GM12878 (cell line): ENCODE measurements at regions not wholly inside any gene's neighbourhood (a gene's known extent, or its start where the extent isn't known, plus 50 kb on each side); places are given as distances from the start of the nearest gene placed in this dataset.

Experiments
- ATAC-seq: fragments of 200-7000 bp; cut with Tn5 transposase; 3 replicates; pipeline ENCODE4 v1.9.1; 2020; ENCODE audit warnings: mild to moderate bottlenecking, moderate library complexity
- BruUV-seq: library from RNA; stranded (reverse); fragments of 400-500 nt; replicated peaks from 2 replicates; lab custom pipeline; 2021; lab: Mats Ljungman, UMichigan
- CTCF ChIA-PET: fragments of 300-600 bp; sonication (Branson Sonifier 250); formaldehyde crosslinking; extraction: SDS; loops from one replicate; lab custom pipeline; 2021; ENCODE audit warnings: inconsistent platforms; lab: Yijun Ruan, JAX
- POLR2A ChIA-PET: fragments of 350-600 bp; formaldehyde crosslinking; extraction: SDS; loops from one replicate; lab custom pipeline; 2021; ENCODE audit warnings: inconsistent platforms; lab: Charles Lee
- RAD21 ChIA-PET: fragments of 300-600 bp; sonication (Branson Sonifier 250); formaldehyde crosslinking; loops from one replicate; lab custom pipeline; 2023; ENCODE audit warnings: antibody characterized with exemption; ENCODE audit not compliant: unreplicated experiment; lab: Charles Lee
- SMC1A ChIA-PET: fragments of 300-600 bp; sonication (Branson Sonifier 250); formaldehyde crosslinking; loops from one replicate; lab custom pipeline; 2023; ENCODE audit not compliant: unreplicated experiment, uncharacterized antibody; lab: Charles Lee
- DNase-seq: peaks from one replicate; pipeline ENCODE4 v3.0.0-alpha.2; 2011; ENCODE audit warnings: low read depth, low spot score
- FAIRE-seq: peaks from 3 replicates; lab custom pipeline; 2011; peaks lifted over from hg19 to GRCh38; lab: Jason Lieb, UNC
- H2AFZ ChIP-seq: 2 replicates; pipeline ENCODE4 v1.6.0; 2011; ENCODE audit warnings: low read depth, low read length, control low read depth; ENCODE audit not compliant: control insufficient read depth
- H3K27ac ChIP-seq: 2 replicates; pipeline ENCODE4 v1.5.1; 2011; ENCODE audit warnings: control low read depth; ENCODE audit not compliant: control insufficient read depth, insufficient read depth
- H3K27me3 ChIP-seq, 2 experiments: replicated peaks in 1 of 2; 2 replicates each; pipeline versions ENCODE4 v1.6.0 to v1.6.1; 2011; ENCODE audit warnings: low read length in 1 of 2; ENCODE audit not compliant: control insufficient read depth in 2 of 2, insufficient read depth in 2 of 2
- H3K36me3 ChIP-seq, 2 experiments: 2 replicates each; pipeline ENCODE4 v1.5.1; 2011; ENCODE audit warnings: low read length in 1 of 2; ENCODE audit not compliant: control insufficient read depth in 2 of 2, insufficient read depth in 2 of 2
- H3K4me1 ChIP-seq: 2 replicates; pipeline ENCODE4 v1.6.1; 2011; ENCODE audit warnings: mild to moderate bottlenecking, low read length, moderate library complexity, mixed read lengths; ENCODE audit not compliant: control insufficient read depth, insufficient read depth
- H3K4me2 ChIP-seq: 2 replicates; pipeline ENCODE4 v1.6.0; 2011; ENCODE audit warnings: control low read depth; ENCODE audit not compliant: control insufficient read depth, insufficient read depth
- H3K4me3 ChIP-seq: fragments of 200-600 bp; sonication (generic); 2 replicates; pipeline ENCODE4 v1.5.1; 2016
- H3K79me2 ChIP-seq: 2 replicates; pipeline ENCODE4 v1.6.0; 2011; ENCODE audit warnings: low read length; ENCODE audit not compliant: control insufficient read depth, insufficient read depth
- H3K9ac ChIP-seq: 2 replicates; pipeline ENCODE4 v1.8.0; 2011; ENCODE audit warnings: low read length, control low read depth, mixed read lengths; ENCODE audit not compliant: control insufficient read depth, insufficient read depth
- H3K9me3 ChIP-seq: replicated peaks from 3 replicates; pipeline ENCODE4 v1.5.1; 2011; ENCODE audit warnings: mild to moderate bottlenecking, low read length; ENCODE audit not compliant: control insufficient read depth, insufficient read depth
- H4K20me1 ChIP-seq: 2 replicates; pipeline ENCODE4 v1.6.0; 2011; ENCODE audit not compliant: control insufficient read depth, insufficient read depth
- CBFB ChIP-seq: IDR thresholded peaks from 2 replicates; pipeline ENCODE4 v1.6.1; 2016; ENCODE audit warnings: antibody characterized with exemption, low read depth
- CTCF ChIP-seq, 3 experiments: IDR thresholded peaks in 2 of 3; conservative IDR thresholded peaks in 1 of 3; 2 replicates each; pipeline ENCODE4 v1.5.1; 2011; ENCODE audit warnings: low read depth in 3 of 3, low read length in 3 of 3, mild to moderate bottlenecking in 3 of 3, control low read depth in 2 of 3, moderate library complexity in 2 of 3, inconsistent platforms in 1 of 3, mixed read lengths in 1 of 3; ENCODE audit not compliant: control insufficient read depth in 2 of 3, insufficient read depth in 1 of 3; ENCODE audit errors: extremely low read depth in 1 of 3
- EP300 ChIP-seq, 2 experiments: fragments of 150-350 bp in 1 of 2; IDR thresholded peaks; 2 replicates each; pipeline ENCODE4 v1.6.1; 2011 to 2012; ENCODE audit warnings: low read depth in 2 of 2, low read length in 2 of 2, borderline replicate concordance in 1 of 2, improper control_type of control experiment in 1 of 2, inconsistent platforms in 1 of 2; ENCODE audit not compliant: control insufficient read depth in 1 of 2
- IKZF2 ChIP-seq, 2 experiments: fragments of 450-650 bp; IDR thresholded peaks; 2 replicates each; pipeline ENCODE4 v1.6.1; 2017; ENCODE audit warnings: mild to moderate bottlenecking in 2 of 2, moderate library complexity in 2 of 2
- MAX ChIP-seq: IDR thresholded peaks from 2 replicates; pipeline ENCODE4 v1.6.1; 2012; ENCODE audit warnings: low read depth, low read length, improper control_type of control experiment
- MLLT1 ChIP-seq: fragments of 450-650 bp; IDR thresholded peaks from 2 replicates; pipeline ENCODE4 v1.6.1; 2016; ENCODE audit warnings: mild to moderate bottlenecking
- PAX8 ChIP-seq: fragments of 450-650 bp; IDR thresholded peaks from 2 replicates; pipeline ENCODE4 v1.6.1; 2017; ENCODE audit warnings: mild to moderate bottlenecking, moderate library complexity
- PBX3 ChIP-seq: IDR thresholded peaks from 2 replicates; pipeline ENCODE4 v1.6.1; 2011; ENCODE audit warnings: mild to moderate bottlenecking, low read depth, low read length, moderate library complexity; ENCODE audit not compliant: insufficient replicate concordance
- POLR2AphosphoS5 ChIP-seq: IDR thresholded peaks from 2 replicates; pipeline ENCODE4 v1.6.1; 2011; ENCODE audit warnings: mild to moderate bottlenecking, low read length, inconsistent platforms
- STAT1 ChIP-seq: fragments of 450-650 bp; conservative IDR thresholded peaks from 2 replicates; pipeline ENCODE4 v1.6.1; 2014; ENCODE audit warnings: antibody characterized with exemption, mild to moderate bottlenecking
- SUZ12 ChIP-seq: fragments of 200-600 bp; sonication (generic); IDR thresholded peaks from one replicate; pipeline ENCODE4 v1.6.1; 2018; ENCODE audit warnings: antibody characterized with exemption, mild to moderate bottlenecking; ENCODE audit not compliant: unreplicated experiment
- ZBED1 ChIP-seq: IDR thresholded peaks from 2 replicates; pipeline ENCODE4 v1.6.1; 2016; ENCODE audit warnings: borderline replicate concordance
- ZBTB11 ChIP-seq: fragments of 450-650 bp; formaldehyde crosslinking; IDR thresholded peaks from 2 replicates; pipeline ENCODE4 v1.5.0; 2022; ENCODE audit warnings: mild to moderate bottlenecking, missing genetic modification characterization
- ZNF217 ChIP-seq: fragments of 450-650 bp; IDR thresholded peaks from 2 replicates; pipeline ENCODE4 v1.6.1; 2017; ENCODE audit warnings: antibody characterized with exemption, mild to moderate bottlenecking
- WGBS: methylation state at CpG from one replicate; pipeline ENCODE4 v1.1.6; 2016; ENCODE audit warnings: low lambda C conversion rate; ENCODE audit not compliant: insufficient replicate concordance, insufficient coverage; ENCODE audit errors: missing lambda C conversion rate; 5-methylcytosine and 5-hydroxymethylcytosine counted together
- in situ Hi-C: fragments of 300-500 bp; cut with MboI; formaldehyde crosslinking; loops from 9 replicates; pipeline ENCODE4 v1.14.3; 2018; ENCODE audit warnings: mixed read lengths
- intact Hi-C: fragments of 100-400 bp; cut with micrococcal nuclease; formaldehyde crosslinking; loops from one replicate; pipeline ENCODE4 v1.14.2; 2022; ENCODE audit not compliant: unreplicated experiment

- no peak for TF ChIP-seq MAX
- no peak for TF ChIP-seq PBX3
These were observed 177.8 kb upstream of the GSE1 start (continued) for GRCh38 chr16:85435286-85435685.

GRCh38 chr16:85435700-85436099 is 177.4 kb upstream of the GSE1 start:
- no peak overlapping the region for H3K4me2 ChIP-seq
- DNase-seq: no peak
- CTCF ChIA-PET: interaction anchor here (1.2 to 1.3 kb wide), 2 partner anchors 15 to 181 kb away, joined by 4 to 5 read pairs; no protein-coding TSS in a partner anchor
- no peaks in the 10 kb centered on the region for H3K4me1 ChIP-seq
- SMC1A ChIA-PET: no interaction called here
- H3K79me2 ChIP-seq: no peaks in the 10 kb centered on the region
- in situ Hi-C loops: loop anchor here (25.0 kb wide), 1 partner anchor 177 kb away; the partner anchor contains the start of gene GSE1
- H3K27me3 ChIP-seq: peaks cover 0 to 3% of the 10 kb centered on the region in 2 experiments; a peak in 2 of 4 replicates
- H3K9me3 ChIP-seq: no peaks in the 10 kb centered on the region
- H3K27ac ChIP-seq: no peak overlapping the region
- POLR2A ChIA-PET: no interaction called here
- RAD21 ChIA-PET: interaction anchor here (1.1 kb wide), 1 partner anchor 118 kb away, joined by 3 read pairs; no protein-coding TSS in a partner anchor
- no peaks in the 10 kb centered on the region for H3K36me3 ChIP-seq
- H4K20me1 ChIP-seq: no peaks in the 10 kb centered on the region
- intact Hi-C loops: no loop called here
- BruUV-seq: no TSS peak
- FAIRE-seq: no peak
- no peak overlapping the region for H2AFZ ChIP-seq
- no peak overlapping the region for H3K4me3 ChIP-seq
- no peak overlapping the region for H3K9ac ChIP-seq
- WGBS: 5% methylated on average over 7 of the region's 7 CpGs
- no peak for ATAC-seq
- TF ChIP-seq MLLT1 (no peak), SUZ12 (no peak), EP300 (IDR thresholded peaks at IDR 0.05; ENCODE audit: borderline replicate concordance in 1 of 2, control insufficient read depth in 1 of 2, low read depth in 2 of 2, low read length in 2 of 2) (no peak), IKZF2 (IDR thresholded peaks at IDR 0.05) (no peak), ZBED1 (no peak), ZNF217 (no peak), POLR2AphosphoS5 (no peak), CTCF (IDR thresholded peaks at IDR 0.05 in 2 of 3, conservative IDR thresholded peaks at IDR 0.05 in 1 of 3; ENCODE audit: control insufficient read depth in 2 of 3, extremely low read depth in 1 of 3, insufficient read depth in 1 of 3, low read depth in 3 of 3, low read length in 3 of 3) (no peak), ZBTB11 (no peak), PAX8 (no peak), STAT1 (no peak), CBFB (no peak)
